ENCODE measurements at regions not wholly inside any gene's neighbourhood (a gene's known extent, or its start where the extent isn't known, plus 50 kb on each side); places are given as distances from the start of the nearest gene placed in this dataset.

DNA sequence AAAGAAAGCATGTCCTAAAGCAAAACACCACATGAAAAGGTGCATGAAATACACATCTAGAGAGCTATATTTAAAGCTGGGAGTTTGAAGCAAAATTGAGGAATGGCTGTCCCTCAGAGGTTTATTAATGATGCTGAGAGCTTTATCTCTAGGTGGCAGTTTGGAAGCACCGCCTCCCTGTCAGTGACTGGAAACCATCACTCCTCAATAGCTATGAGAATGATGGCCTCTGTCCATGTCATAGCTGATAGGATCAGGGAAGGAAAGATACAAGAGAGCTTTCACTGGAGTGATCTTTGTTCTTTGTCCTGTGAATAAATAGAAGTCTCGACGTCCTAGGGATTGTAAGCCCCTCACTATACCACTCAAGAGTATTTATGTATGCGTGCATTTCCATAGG, 110.5 kb downstream of the NUDT12 start:
- WGBS = 74% methylated on average over 4 of the region's 4 CpGs
- Histone ChIP-seq H3K9me3 (ENCODE audit: control insufficient read depth, low read length) (no peaks in the 10 kb centered on the region), H3K27me3 (ENCODE audit: control insufficient read depth in 1 of 2, insufficient read depth in 1 of 2, low read length in 2 of 2) (no peaks in the 10 kb centered on the region), H3K4me1 (ENCODE audit: control insufficient read depth, insufficient read depth, low read depth, low read length) (peaks cover 5% of the 10 kb centered on the region), H3K4me2 (ENCODE audit: low read length, poor library complexity, severe bottlenecking) (no peak overlapping the region), H3K79me1 (replicated peaks; ENCODE audit: low read length, poor library complexity, severe bottlenecking) (no peaks in the 10 kb centered on the region), H2BK120ac (ENCODE audit: low read depth, low read length) (no peak overlapping the region), H2AFZ (ENCODE audit: low read depth, low read length) (no peak overlapping the region), H3K18ac (ENCODE audit: low read depth in 1 of 2, low read length in 2 of 2) (no peak overlapping the region), H3K36me3 (ENCODE audit: control insufficient read depth in 1 of 2, insufficient read depth in 2 of 2, low read depth in 1 of 2, low read length in 2 of 2) (no peaks in the 10 kb centered on the region), H4K91ac (ENCODE audit: low read length) (no peak overlapping the region), H3K27ac (ENCODE audit: low read length, poor library complexity, severe bottlenecking) (peak overlapping the region; percentile 10), H2BK5ac (ENCODE audit: low read depth, low read length, poor library complexity, severe bottlenecking) (no peak overlapping the region), H3K4ac (ENCODE audit: low read depth in 1 of 2, low read length in 2 of 2) (no peak overlapping the region), H2BK15ac (ENCODE audit: low read depth, poor library complexity, severe bottlenecking) (no peak overlapping the region), H3K23ac (ENCODE audit: low read length in 2 of 2) (no peak overlapping the region), H3K9ac (ENCODE audit: low read length) (no peak overlapping the region), H4K8ac (ENCODE audit: low read length) (no peak overlapping the region), H2AK5ac (ENCODE audit: low read length, severe bottlenecking) (peak overlapping the region; percentile 92), H3K14ac (ENCODE audit: low read length in 2 of 2) (no peak overlapping the region), H3K4me3 (ENCODE audit: insufficient read depth in 1 of 2, low read depth in 1 of 2, low read length in 2 of 2) (no peak overlapping the region), H2BK12ac (ENCODE audit: low read length in 2 of 2) (no peak overlapping the region)
- DNase-seq = no peak

GRCh38 chr5:103451261-103451660, 111.3 kb downstream of the NUDT12 start:
- Histone ChIP-seq H3K9me3 (ENCODE audit: control insufficient read depth, low read length) (no peaks in the 10 kb centered on the region), H3K27me3 (ENCODE audit: control insufficient read depth in 1 of 2, insufficient read depth in 1 of 2, low read length in 2 of 2) (no peaks in the 10 kb centered on the region), H4K91ac (ENCODE audit: low read length) (no peak overlapping the region), H4K8ac (ENCODE audit: low read length) (no peak overlapping the region), H2BK120ac (ENCODE audit: low read depth, low read length) (no peak overlapping the region), H2BK12ac (ENCODE audit: low read length in 2 of 2) (no peak overlapping the region), H3K14ac (ENCODE audit: low read length in 2 of 2) (no peak overlapping the region), H2BK15ac (ENCODE audit: low read depth, poor library complexity, severe bottlenecking) (no peak overlapping the region), H3K79me1 (replicated peaks; ENCODE audit: low read length, poor library complexity, severe bottlenecking) (no peaks in the 10 kb centered on the region), H3K23ac (ENCODE audit: low read length in 2 of 2) (no peak overlapping the region), H2AK5ac (ENCODE audit: low read length, severe bottlenecking) (no peak overlapping the region), H3K4me1 (ENCODE audit: control insufficient read depth, insufficient read depth, low read depth, low read length) (peaks cover 5% of the 10 kb centered on the region), H3K4me2 (ENCODE audit: low read length, poor library complexity, severe bottlenecking) (no peak overlapping the region), H3K4ac (ENCODE audit: low read depth in 1 of 2, low read length in 2 of 2) (no peak overlapping the region), H3K4me3 (ENCODE audit: insufficient read depth in 1 of 2, low read depth in 1 of 2, low read length in 2 of 2) (no peak overlapping the region), H2AFZ (ENCODE audit: low read depth, low read length) (no peak overlapping the region), H3K27ac (ENCODE audit: low read length, poor library complexity, severe bottlenecking) (peak overlapping the region; percentile 90), H3K18ac (ENCODE audit: low read depth in 1 of 2, low read length in 2 of 2) (no peak overlapping the region), H3K9ac (ENCODE audit: low read length) (no peak overlapping the region), H3K36me3 (ENCODE audit: control insufficient read depth in 1 of 2, insufficient read depth in 2 of 2, low read depth in 1 of 2, low read length in 2 of 2) (no peaks in the 10 kb centered on the region), H2BK5ac (ENCODE audit: low read depth, low read length, poor library complexity, severe bottlenecking) (no peak overlapping the region)
- DNase-seq = no peak

DNA sequence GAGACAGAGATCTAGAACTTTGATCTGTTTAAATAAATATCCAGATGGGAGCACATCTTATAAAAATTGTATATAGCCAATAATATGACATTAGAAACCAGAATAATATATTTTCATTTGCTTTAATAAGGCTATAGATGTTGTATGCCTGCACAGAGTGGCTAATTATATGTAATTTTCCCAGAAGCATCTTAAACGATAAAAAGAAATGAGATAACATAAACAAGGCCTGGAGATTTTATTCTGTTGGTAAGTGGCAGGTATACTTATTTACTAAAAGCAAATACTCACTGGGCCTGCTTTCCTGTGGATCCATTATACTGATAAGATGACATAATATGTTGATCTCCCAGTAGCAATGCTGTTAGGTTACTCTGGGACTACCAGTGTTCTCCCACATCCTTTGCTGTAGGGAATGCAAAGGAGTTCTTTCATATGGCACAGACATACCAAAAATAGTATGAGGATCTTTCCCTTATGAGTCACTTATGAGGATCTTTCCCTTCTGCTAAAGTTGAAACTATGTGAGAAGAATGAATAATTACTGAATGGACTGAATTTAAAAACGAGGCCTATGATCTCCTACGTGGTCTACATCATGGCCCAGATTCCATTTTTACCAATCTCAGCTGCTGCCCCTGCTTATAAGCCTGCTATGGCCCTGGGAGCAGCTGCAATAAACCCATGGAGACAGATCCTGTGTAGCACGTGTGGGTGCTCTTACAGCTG, 112.1 kb downstream of the NUDT12 start:
- H2BK12ac ChIP-seq (ENCODE audit: low read length in 2 of 2) = peak overlapping the region in 1 of 2 experiments; percentile 25
- no peak overlapping the region for H3K4ac ChIP-seq (ENCODE audit: low read depth in 1 of 2, low read length in 2 of 2)
- WGBS = 50% methylated on average over 3 of the region's 4 CpGs
- H4K91ac ChIP-seq (ENCODE audit: low read length) = no peak overlapping the region
- no peak overlapping the region for H2AFZ ChIP-seq (ENCODE audit: low read depth, low read length)
- no peaks in the 10 kb centered on the region for H3K27me3 ChIP-seq (ENCODE audit: control insufficient read depth in 1 of 2, insufficient read depth in 1 of 2, low read length in 2 of 2)
- H3K18ac ChIP-seq (ENCODE audit: low read depth in 1 of 2, low read length in 2 of 2) = no peak overlapping the region
- no peak overlapping the region for H3K14ac ChIP-seq (ENCODE audit: low read length in 2 of 2)
- H2AK5ac ChIP-seq (ENCODE audit: low read length, severe bottlenecking) = peak overlapping the region; percentile 90
- peak; percentile 58 for DNase-seq
- no peak overlapping the region for H4K8ac ChIP-seq (ENCODE audit: low read length)
- no peak overlapping the region for H3K4me2 ChIP-seq (ENCODE audit: low read length, poor library complexity, severe bottlenecking)
- no peaks in the 10 kb centered on the region for H3K36me3 ChIP-seq (ENCODE audit: control insufficient read depth in 1 of 2, insufficient read depth in 2 of 2, low read depth in 1 of 2, low read length in 2 of 2)
- H3K23ac ChIP-seq (ENCODE audit: low read length in 2 of 2) = no peak overlapping the region
- H3K9me3 ChIP-seq (ENCODE audit: control insufficient read depth, low read length) = no peaks in the 10 kb centered on the region
- no peak overlapping the region for H2BK15ac ChIP-seq (ENCODE audit: low read depth, poor library complexity, severe bottlenecking)
- H2BK5ac ChIP-seq (ENCODE audit: low read depth, low read length, poor library complexity, severe bottlenecking) = peak overlapping the region; percentile 74
- H3K27ac ChIP-seq (ENCODE audit: low read length, poor library complexity, severe bottlenecking) = peak overlapping the region; percentile 90
- H2BK120ac ChIP-seq (ENCODE audit: low read depth, low read length) = no peak overlapping the region
- no peak overlapping the region for H3K9ac ChIP-seq (ENCODE audit: low read length)
- no peak overlapping the region for H3K4me3 ChIP-seq (ENCODE audit: insufficient read depth in 1 of 2, low read depth in 1 of 2, low read length in 2 of 2)
- H3K79me1 ChIP-seq (replicated peaks; ENCODE audit: low read length, poor library complexity, severe bottlenecking) = no peaks in the 10 kb centered on the region
- H3K4me1 ChIP-seq (ENCODE audit: control insufficient read depth, insufficient read depth, low read depth, low read length) = peaks cover 5% of the 10 kb centered on the region

DNA sequence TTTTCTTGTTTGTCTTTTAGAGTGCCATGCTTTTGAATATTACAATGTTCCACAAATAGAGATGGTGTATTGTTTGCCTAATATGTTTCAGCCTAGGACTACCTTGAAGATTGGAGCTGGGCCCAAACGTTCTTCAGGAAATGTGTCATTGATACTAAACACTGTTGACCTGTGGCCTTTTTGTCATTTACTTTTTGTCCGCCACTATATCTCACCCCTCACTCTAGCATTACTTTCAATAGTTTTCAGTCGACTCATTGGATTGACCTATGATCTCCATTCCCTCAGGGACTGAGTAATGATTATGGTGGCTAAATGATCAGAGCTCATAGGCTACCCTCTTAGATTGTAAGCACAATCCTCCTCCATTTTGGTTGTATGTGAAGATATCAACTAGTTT, 115.8 kb downstream of the NUDT12 start:
- Histone ChIP-seq H2BK5ac (ENCODE audit: low read depth, low read length, poor library complexity, severe bottlenecking) (no peak overlapping the region), H3K27ac (ENCODE audit: low read length, poor library complexity, severe bottlenecking) (no peak overlapping the region), H2BK15ac (ENCODE audit: low read depth, poor library complexity, severe bottlenecking) (no peak overlapping the region), H3K27me3 (ENCODE audit: control insufficient read depth in 1 of 2, insufficient read depth in 1 of 2, low read length in 2 of 2) (no peaks in the 10 kb centered on the region), H3K36me3 (ENCODE audit: control insufficient read depth in 1 of 2, insufficient read depth in 2 of 2, low read depth in 1 of 2, low read length in 2 of 2) (no peaks in the 10 kb centered on the region), H3K14ac (ENCODE audit: low read length in 2 of 2) (no peak overlapping the region), H3K4me1 (ENCODE audit: control insufficient read depth, insufficient read depth, low read depth, low read length) (peaks cover 2% of the 10 kb centered on the region), H2AFZ (ENCODE audit: low read depth, low read length) (no peak overlapping the region), H3K18ac (ENCODE audit: low read depth in 1 of 2, low read length in 2 of 2) (no peak overlapping the region), H3K4ac (ENCODE audit: low read depth in 1 of 2, low read length in 2 of 2) (no peak overlapping the region), H3K4me2 (ENCODE audit: low read length, poor library complexity, severe bottlenecking) (no peak overlapping the region), H3K79me1 (replicated peaks; ENCODE audit: low read length, poor library complexity, severe bottlenecking) (no peaks in the 10 kb centered on the region), H2BK120ac (ENCODE audit: low read depth, low read length) (no peak overlapping the region), H3K23ac (ENCODE audit: low read length in 2 of 2) (no peak overlapping the region), H3K9ac (ENCODE audit: low read length) (no peak overlapping the region), H4K91ac (ENCODE audit: low read length) (no peak overlapping the region), H2BK12ac (ENCODE audit: low read length in 2 of 2) (no peak overlapping the region), H3K9me3 (ENCODE audit: control insufficient read depth, low read length) (no peaks in the 10 kb centered on the region), H2AK5ac (ENCODE audit: low read length, severe bottlenecking) (no peak overlapping the region), H3K4me3 (ENCODE audit: insufficient read depth in 1 of 2, low read depth in 1 of 2, low read length in 2 of 2) (no peak overlapping the region), H4K8ac (ENCODE audit: low read length) (no peak overlapping the region)
- no peak for DNase-seq
- WGBS = 8% methylated on average over 2 of the region's 3 CpGs
